ENCODE measurements at regions not wholly inside any gene's neighbourhood (a gene's known extent, or its start where the extent isn't known, plus 50 kb on each side); places are given as distances from the start of the nearest gene placed in this dataset.

DNA sequence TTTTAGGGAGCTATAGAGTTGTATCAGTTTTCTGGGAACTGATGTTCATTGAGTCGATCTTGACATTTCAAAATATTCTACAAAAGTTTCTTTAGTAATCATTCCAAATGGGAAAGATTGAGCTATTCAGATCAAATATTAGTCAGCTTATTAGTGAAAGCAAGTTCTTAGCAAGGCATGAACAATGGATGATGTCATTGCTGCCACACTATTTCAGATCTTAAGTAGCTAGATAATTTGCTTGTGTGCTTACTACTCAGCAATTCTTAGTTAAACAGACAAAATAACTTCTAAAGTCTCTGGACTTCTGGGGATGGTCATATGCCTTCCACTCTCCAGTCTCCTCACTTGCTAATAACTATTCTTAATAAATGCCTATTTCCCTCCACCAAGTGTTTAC lies 69.0 kb upstream of the CDH8 start:
- no peak for TF ChIP-seq POLR2A (IDR thresholded peaks at IDR 0.05)
- TF ChIP-seq, protein P1, sequence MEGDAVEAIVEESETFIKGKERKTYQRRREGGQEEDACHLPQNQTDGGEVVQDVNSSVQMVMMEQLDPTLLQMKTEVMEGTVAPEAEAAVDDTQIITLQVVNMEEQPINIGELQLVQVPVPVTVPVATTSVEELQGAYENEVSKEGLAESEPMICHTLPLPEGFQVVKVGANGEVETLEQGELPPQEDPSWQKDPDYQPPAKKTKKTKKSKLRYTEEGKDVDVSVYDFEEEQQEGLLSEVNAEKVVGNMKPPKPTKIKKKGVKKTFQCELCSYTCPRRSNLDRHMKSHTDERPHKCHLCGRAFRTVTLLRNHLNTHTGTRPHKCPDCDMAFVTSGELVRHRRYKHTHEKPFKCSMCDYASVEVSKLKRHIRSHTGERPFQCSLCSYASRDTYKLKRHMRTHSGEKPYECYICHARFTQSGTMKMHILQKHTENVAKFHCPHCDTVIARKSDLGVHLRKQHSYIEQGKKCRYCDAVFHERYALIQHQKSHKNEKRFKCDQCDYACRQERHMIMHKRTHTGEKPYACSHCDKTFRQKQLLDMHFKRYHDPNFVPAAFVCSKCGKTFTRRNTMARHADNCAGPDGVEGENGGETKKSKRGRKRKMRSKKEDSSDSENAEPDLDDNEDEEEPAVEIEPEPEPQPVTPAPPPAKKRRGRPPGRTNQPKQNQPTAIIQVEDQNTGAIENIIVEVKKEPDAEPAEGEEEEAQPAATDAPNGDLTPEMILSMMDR (IDR thresholded peaks at IDR 0.05): no peak

All from testis (tissue), 2 donors.